DMS 273 (cell line): ENCODE measurements at regions not wholly inside any gene's neighbourhood (a gene's known extent, or its start where the extent isn't known, plus 50 kb on each side); places are given as distances from the start of the nearest gene placed in this dataset.

Experiments
- DNase-seq: peaks from one replicate; lab custom pipeline; 2025; ENCODE audit not compliant: unreplicated experiment; lab: John Stamatoyannopoulos, UW

- no peak for DNase-seq
Measured at GRCh38 chr4:136706942-136707341, 825.4 kb downstream of the PCDH18 start.

- DNase-seq = no peak
Measured at GRCh38 chr4:136699905-136700304, 832.4 kb downstream of the PCDH18 start.

- no peak for DNase-seq
Measured at GRCh38 chr4:136691607-136692006, 840.7 kb downstream of the PCDH18 start.

- DNase-seq = no peak
Measured at GRCh38 chr4:136690360-136690759, 841.9 kb downstream of the PCDH18 start.

- no peak for DNase-seq
Measured at GRCh38 chr4:136687596-136687995, 844.7 kb downstream of the PCDH18 start.

- DNase-seq = peak; percentile 0
Measured at GRCh38 chr4:136687118-136687517, 845.2 kb downstream of the PCDH18 start.

- DNase-seq = no peak
Measured at GRCh38 chr4:136680761-136681160, 851.5 kb downstream of the PCDH18 start.

- peak; percentile 14 for DNase-seq
Measured at GRCh38 chr4:136680271-136680670, 852.0 kb downstream of the PCDH18 start.

- no peak for DNase-seq
Measured at GRCh38 chr4:136670265-136670664, 862.0 kb downstream of the PCDH18 start.

GRCh38 chr4:136664988-136665387 is 867.3 kb downstream of the PCDH18 start:
- no peak for DNase-seq

GRCh38 chr4:136662539-136662938 is 869.8 kb downstream of the PCDH18 start:
- no peak for DNase-seq

GRCh38 chr4:136653640-136654406 is 878.5 kb downstream of the PCDH18 start:
- no peak for DNase-seq

GRCh38 chr4:136651932-136652331 is 880.4 kb downstream of the PCDH18 start:
- no peak for DNase-seq

GRCh38 chr4:136651278-136651667 is 881.0 kb downstream of the PCDH18 start:
- DNase-seq = no peak

GRCh38 chr4:136650541-136651277 is 881.6 kb downstream of the PCDH18 start:
- DNase-seq = no peak

- no peak for DNase-seq
Measured at GRCh38 chr4:136644279-136644678, 888.0 kb downstream of the PCDH18 start.

- DNase-seq = no peak
Measured at GRCh38 chr4:136643416-136643815, 888.9 kb downstream of the PCDH18 start.

GRCh38 chr4:136637071-136637777 is 895.1 kb downstream of the PCDH18 start:
- peak; percentile 50 for DNase-seq

- DNase-seq = no peak
Measured at GRCh38 chr4:136636155-136636554, 896.1 kb downstream of the PCDH18 start.

GRCh38 chr4:136634121-136634520 is 898.2 kb downstream of the PCDH18 start:
- DNase-seq = no peak

- DNase-seq = no peak
Measured at GRCh38 chr4:136599890-136600289, 932.4 kb downstream of the PCDH18 start.

- no peak for DNase-seq
Measured at GRCh38 chr4:136590440-136590839, 941.9 kb downstream of the PCDH18 start.
